Skeletal muscle cell (primary cell): ENCODE measurements at regions not wholly inside any gene's neighbourhood (a gene's known extent, or its start where the extent isn't known, plus 50 kb on each side); places are given as distances from the start of the nearest gene placed in this dataset.
"Not testable (repeated sequence)": the region's sequence is repeated elsewhere in the genome, so short reads cannot be mapped to it uniquely, and the experiment has no call there.

Experiments
- DNase-seq: peaks from one replicate; pipeline ENCODE4 v3.0.0-alpha.2; 2010; ENCODE audit warnings: low read depth
- H3K4me3 ChIP-seq: 2 replicates; pipeline ENCODE4 v1.5.1; 2011; ENCODE audit warnings: low read depth, mild to moderate bottlenecking, control low read depth, low read length, moderate library complexity

DNA sequence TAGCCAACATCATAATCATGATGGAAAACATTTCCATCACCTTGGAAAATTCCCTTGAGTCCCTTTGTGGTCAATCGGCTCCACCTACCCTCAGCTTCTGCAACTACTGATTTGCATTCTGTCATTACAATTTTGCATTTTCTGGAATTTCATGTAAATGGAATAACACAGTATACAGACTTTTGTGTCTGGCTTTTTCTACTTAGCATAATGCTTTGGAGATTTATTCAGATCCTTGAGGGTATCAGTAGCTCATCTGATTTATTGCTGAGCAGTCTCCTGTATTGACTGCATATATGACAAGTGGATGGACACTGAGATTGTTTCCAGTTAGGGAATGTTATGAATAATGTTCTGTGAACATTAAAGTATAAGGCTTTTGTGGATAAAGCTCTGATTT, 358.3 kb downstream of the USP25 start:
- DNase-seq: no peak
- no peak overlapping the region for H3K4me3 ChIP-seq

DNA sequence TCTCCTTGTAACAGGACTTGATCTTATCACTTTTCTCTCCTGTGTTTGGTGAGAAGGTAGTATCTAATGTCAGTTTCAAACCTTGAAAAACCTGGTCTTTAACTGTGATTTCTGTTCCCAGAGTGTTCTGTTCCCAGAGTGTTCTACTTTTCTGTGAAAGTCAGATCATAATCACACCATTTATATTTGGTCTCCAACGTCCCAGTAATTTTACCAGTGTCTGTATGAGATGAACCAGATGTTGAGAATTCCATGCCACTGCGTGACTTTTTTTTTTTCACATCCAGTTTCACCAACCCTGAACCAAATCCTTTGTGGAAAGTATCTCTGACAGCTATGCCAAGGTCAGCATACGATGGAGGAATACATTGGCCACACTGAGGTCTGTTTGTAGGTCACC, 365.2 kb downstream of the USP25 start:
- DNase-seq: no peak
- no peak overlapping the region for H3K4me3 ChIP-seq

DNA sequence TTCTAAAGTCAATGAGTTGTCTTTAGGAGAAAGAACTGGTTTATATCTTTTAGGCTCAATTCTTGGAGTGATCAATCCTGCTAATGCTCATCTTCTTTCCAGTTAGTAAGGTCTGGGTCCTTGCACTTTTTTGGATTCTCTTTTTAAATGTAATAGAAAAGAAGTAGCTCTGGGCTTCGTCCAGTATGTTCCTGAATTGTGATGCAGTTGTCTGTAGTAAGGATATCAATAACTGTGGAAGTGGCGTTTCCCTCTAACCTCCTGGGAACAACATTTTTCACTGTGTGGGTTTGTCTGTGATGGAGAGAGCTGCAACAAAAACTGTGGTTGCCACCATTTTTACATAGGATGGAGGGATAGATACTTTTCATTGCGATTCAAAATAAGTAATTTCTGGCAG, 367.2 kb downstream of the USP25 start:
- DNase-seq: no peak
- H3K4me3 ChIP-seq: no peak overlapping the region

DNA sequence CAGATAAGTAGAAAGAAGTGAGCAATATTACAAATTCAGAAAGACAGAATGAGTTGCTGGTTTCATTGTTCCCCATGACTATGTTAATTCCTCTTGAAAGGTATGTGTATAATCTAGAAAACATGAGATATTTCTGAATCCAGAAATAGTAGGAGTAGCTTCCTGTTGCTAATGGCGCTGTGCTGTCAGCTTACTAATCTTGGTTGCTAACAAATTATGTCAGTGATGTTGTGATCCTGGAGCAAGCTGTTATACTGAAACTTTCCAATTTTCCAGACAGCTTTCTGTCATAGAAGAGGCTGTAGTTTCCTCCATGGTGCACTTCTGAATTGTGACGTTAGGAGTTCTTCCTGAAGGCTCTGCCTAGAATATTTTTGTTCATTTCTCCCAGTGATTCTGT, 372.3 kb downstream of the USP25 start:
- DNase-seq: no peak

DNA sequence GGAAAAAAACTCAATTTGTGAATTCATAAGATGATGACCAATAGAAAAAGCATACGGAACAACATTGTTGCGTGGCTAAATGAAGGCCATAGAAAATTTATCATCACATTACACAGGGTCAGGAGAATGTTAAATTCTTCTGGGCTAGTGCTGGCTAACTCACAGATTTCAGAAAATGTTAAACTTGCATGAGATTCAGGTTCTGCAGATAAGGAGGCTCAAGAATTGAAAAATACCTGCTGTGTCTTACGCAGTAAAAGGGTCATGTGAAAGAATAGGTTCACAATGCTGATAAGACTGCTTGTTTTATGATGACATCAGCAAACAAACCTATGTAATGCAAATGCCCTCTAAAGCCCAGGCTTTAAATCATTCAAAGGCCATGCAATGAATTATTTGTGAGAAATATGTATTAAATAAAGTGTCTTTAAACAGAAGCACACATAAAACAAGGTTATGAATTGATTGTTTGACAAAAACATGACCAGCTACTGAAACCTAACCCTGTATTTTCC, 378.8 kb downstream of the USP25 start:
- DNase-seq: no peak
- H3K4me3 ChIP-seq: no peak overlapping the region

More for the DNA sequence above, 372.3 kb downstream of the USP25 start:
- no peak overlapping the region for H3K4me3 ChIP-seq

DNA sequence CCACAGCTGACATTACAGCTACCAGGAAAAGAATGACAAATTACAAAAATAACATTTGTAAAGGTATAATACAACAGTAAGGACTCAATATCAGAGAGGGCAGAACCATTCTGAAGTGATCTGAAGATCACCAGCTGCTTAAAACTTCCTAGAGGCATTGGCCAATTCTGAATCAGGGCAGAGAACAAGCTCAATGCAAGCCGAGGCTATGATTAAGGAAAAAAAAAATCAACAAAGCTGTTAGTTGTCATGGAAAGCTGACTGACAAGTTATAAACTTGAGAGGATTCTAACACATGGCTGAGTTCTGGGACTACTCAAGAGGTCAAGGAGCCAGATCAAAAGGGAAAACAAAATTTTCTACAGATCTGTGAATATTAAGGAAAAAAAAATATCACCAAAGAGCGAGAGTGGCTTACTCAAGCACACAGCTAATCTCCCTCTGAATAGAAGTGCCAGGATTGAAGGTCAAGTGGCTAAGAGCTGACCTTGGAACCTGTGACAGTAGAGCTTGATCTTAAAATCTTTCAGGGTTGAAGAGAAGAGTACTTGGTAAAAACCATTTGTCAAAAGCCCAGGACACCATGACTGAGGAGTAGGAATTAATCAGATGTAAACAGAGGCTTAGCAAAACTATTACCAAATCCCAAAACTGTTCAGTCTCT, 383.4 kb downstream of the USP25 start:
- DNase-seq: no peak
- no peak overlapping the region for H3K4me3 ChIP-seq

DNA sequence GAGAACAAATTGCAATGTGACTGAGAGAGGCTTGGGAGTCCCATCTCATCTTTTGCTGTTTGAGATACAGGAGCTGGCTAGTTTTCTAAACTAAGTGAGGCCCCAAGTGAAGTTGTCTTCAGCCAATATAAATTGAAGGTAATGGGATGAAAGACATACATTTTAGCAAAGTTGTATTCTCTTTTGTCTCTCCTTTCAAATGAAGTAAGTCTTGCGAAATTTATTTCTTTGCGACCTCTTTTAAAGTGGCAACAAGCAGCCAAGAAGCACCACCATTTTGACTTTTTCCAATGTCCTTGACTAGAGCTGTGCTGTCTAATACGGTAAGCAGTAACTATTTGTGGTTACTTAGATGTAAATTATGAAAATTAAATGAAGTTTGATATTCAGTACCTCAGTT, 385.7 kb downstream of the USP25 start:
- no peak overlapping the region for H3K4me3 ChIP-seq
- DNase-seq: no peak

DNA sequence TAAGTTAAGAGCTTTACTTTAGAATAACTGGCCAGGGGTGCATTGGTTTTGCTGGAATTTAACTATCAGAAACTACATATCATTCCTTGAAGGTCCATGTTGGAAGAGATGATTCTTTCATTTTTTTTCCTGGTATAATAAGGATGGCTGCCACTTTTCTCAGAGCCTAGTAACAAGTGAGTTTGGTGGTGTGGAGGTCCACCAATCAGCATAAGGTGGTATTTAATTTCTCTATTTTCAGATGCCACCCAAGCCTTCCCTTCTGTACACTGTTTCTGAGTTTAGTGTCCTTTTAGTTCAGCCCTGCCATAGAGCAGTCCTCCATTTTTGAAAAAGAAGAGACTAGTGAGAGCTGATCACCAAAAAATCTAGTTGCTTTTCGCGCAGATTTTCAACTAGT, 386.3 kb downstream of the USP25 start:
- DNase-seq: no peak
- H3K4me3 ChIP-seq: no peak overlapping the region

DNA sequence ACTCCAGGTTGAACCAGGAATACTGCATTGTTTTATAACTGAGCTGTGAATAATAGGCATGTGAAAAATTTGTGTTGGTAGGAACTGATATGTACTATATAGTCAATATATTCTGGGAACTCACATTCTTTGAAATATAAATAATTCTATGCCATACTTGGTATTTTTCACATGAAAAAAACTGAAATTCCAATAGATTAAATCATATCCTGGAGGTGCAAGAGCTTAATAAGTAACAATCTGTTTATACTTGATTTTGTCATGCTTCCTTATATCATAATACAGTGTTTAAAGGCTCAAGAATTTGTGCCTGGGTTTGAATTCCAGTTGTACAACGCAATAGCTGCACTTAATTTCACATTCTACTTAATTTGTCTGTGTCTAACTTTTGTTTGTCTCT, 387.0 kb downstream of the USP25 start:
- DNase-seq: peak; percentile 41
- H3K4me3 ChIP-seq: no peak overlapping the region

DNA sequence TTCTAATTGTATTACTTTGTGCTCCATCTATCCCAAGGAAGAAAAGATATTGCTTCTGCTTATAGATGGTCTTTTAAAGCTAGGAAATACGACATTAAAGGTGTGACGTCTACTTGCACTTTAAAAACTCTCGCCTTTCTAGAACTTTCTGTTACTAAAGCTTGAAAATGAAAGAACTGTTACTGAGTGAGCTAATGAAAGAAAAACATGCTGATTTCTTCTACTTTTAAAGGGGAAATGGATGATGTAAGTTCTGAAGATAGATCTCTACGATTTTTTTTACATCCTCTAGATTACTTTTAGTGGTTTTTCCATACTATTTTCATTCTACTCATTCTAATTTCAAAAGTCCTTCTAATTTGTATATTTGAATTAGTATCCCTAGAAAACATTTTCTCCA, 387.5 kb downstream of the USP25 start:
- DNase-seq: no peak
- H3K4me3 ChIP-seq: no peak overlapping the region

DNA sequence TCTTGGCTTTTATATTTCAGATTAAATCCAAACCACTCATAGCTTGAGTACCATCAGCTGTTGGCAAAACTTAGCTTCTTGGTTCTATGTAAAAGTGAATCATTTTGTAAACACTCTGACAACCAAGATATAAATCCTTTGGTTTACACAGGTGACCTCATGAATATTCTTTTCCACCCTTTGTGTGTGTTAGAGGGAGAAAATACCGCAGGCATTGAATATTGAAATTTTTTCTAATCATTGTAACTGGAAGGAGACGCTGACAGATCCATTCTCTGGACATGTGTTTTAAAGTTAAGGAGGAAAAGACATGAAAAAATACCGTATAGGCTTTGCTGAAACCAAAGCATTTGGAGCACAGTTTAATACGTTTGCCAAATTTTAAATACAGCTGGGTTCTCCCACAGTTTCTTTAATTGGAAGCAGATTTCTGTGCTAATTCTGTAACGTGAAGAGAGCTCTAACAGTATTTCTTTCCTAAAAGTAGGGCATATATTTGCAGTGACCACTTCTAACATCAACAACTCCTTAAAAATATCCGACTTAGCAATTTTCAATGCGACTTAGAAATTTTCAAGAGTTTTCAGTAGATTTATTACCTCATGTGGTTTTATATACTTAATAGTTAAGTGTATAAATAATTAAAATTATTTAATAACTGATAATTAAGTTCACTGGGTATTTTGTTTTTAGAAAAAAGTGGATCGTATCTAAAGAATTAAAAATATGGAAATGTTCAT, 388.2 kb downstream of the USP25 start:
- H3K4me3 ChIP-seq: no peak overlapping the region
- peak; percentile 84 for DNase-seq

DNA sequence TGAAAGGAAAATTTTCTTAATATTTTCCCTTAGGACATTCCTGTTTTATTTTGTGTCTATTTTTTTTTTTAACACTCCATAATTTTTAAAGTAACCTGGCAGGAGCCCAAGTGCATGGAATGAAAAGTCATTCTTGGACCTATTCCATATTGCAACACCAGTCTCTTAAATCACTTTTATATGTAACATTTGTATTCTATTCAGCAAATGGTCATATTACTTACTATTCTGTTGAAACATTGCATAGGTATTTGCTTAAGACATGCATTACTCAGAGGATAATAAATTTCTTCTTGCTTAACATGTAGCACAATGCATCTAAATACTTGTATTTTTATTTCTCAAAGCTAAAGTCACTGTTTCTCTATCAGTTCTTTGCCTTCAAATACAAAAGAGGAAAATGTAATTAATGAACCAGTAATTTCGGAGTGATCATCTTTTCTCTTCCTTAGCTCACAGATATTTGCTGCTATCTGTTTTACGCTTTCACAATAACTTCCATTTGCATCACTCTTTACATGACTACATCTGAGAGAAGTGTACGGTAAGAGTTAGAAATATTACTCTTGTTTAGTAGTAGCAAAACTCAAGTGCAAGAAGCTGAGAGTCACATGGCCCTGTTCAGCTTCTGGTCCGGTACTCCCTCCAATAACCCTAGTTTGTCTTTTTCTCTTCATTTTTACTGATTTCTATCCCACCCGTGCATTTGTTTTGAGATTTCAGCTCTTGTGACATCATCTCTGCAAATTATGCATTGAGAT, 394.8 kb downstream of the USP25 start:
- peak overlapping the region; percentile 15 for H3K4me3 ChIP-seq
- DNase-seq: peak; percentile 86

DNA sequence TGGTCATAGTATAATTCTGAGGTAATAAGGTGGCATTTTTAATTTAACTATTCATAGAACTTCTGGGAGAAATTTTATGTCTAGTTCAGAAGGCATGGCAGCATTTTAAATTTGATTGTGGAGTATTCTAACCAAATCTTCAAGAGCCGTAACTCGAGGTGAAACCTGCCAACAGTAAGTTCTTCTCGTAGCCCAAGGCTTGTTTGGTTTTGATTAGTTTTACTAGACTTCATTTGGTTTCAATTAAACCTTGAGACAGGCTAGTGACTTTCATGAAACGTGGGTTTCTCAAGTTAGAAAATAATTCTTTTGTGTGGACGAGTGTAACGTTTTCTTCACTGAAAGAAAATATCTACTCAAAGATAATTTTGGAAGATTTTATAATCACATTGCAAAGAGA, 395.5 kb downstream of the USP25 start:
- H3K4me3 ChIP-seq: peak overlapping the region; percentile 15
- DNase-seq: no peak

DNA sequence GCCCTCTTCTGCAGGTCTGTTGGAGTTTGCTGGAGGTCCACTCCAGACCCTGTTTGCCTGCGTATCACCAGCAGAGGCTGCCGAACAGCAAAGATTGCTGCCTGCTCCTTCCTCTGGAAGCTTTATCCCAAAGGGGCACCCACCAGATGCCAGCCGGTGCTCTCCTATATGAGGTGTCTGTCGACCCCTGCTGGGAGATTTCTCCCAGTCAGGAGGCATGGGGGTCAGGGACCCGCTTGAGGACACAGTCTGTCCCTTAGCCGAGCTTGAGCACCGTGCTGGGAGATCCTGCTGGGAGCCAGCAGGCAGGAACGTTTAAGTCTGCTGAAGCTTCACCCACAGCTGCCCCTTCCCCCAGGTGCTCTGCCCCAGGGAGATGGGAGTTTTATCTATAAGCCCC, 402.7 kb downstream of the USP25 start:
- not testable (repeated sequence) for H3K4me3 ChIP-seq, DNase-seq

DNA sequence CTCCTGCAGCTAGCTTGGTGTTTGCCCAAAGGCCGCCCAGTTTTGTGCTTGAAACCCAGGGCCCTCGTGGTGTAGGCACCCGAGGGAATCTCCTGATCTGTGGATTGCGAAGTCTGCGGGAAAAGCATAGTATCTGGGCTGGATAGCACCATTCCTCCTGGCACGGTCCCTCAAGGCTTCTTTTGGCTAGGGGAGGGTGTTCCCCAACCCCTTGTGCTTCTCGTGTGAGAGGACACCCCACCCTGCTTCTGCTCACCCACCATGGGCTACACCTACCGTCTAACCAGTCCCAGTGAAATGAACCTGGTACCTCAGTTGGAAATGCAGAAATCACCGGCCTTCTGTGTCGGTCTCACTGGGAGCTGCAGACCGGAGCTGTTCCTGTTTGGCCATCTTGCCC, 403.5 kb downstream of the USP25 start:
- no peak overlapping the region for H3K4me3 ChIP-seq
- no peak for DNase-seq

DNA sequence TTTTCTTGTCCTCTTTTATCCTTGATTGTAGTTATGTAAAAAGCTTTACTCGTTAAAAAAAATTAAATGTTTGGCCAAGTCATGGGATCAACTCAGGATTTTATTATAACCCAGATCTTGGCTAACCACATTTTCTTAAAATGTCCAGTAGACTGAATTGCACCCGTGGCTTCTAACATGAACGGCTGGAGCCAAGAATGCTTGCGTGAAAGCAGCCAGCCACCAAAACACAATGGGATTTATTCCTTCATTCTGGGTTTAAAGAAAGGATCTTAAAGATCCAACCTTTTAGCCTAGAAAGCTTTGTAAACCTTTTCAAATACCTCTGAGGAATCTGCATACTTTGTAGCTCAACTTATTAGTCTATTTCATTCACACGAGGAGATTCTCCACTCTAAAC, 404.4 kb downstream of the USP25 start:
- no peak overlapping the region for H3K4me3 ChIP-seq
- no peak for DNase-seq

DNA sequence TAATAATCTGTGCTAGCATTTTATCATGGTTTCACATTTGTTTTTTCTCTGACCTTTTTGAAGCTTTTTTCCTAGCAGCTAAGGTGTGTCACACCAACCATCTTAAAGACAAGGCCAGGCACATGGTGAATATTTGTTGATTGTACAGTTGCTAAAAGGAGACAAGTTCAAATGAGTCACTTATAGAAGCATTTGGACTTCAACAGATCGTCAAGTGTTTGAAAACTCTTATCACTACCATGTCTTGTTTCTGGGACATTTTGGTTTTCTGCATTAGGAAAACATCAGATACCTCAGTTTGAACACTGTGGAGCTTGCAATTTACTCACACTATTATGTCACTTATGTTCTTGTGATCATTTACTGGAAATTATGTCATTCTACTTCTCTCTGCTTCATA, 407.3 kb downstream of the USP25 start:
- H3K4me3 ChIP-seq: no peak overlapping the region
- no peak for DNase-seq

DNA sequence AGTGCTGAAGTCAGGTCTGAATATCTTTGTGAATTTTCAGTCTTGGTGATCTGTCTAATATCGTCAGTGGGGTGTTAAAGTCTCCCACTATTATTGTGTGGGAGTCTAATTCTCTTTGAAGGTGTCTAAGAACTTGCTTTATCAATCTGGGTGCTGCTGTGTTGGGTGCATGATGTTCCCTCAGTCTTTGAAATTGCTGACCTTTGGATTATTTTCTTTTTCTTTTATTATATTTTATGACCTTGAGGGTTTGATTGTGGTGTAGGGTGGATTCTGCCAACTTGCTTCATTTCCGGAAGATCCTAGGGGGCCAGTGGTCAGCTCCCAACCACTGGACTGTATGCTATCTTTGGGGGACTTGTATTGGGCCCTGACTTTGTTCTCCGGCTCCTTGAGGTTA, 415.3 kb downstream of the USP25 start:
- no peak for DNase-seq

DNA sequence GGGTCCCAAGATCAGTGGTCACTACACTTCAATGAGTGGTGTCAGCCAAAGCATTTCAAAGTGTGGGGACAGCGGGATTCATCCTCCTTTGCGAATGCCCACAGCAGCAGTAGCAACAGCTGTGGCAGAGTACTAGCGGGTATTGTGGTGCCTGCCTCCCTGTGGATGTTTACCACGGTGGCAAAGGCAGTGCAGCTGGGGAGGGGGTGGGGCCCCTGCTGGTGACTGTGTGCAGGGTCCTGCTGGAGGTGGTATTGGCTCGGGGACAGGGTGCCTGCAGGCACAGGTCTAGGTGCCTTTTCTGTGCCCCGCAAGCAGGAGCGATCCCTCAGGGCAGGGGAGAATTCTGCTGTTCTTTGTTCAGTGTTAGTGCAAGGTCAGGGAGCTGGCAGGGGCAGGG, 415.7 kb downstream of the USP25 start:
- no peak overlapping the region for H3K4me3 ChIP-seq
- DNase-seq: no peak

More for the DNA sequence above, 415.3 kb downstream of the USP25 start:
- no peak overlapping the region for H3K4me3 ChIP-seq

DNA sequence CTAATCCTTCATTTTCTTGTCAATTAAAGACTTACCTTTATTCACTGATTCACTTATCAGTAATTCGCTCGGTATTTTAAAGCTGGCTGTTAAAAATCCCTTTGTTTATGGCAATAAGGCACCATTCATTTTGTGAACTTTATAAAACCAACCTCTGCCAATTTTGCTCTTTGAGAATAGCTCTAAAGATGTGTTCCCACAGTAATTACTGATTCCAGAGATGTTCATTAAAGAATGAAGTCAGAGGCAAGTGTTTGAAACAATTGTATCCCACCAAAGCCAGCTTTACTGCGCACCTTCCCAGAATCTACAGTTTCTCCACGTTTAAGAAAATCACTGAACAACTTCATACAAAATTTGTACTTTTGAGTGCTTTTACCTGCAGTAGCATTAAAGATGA, 424.5 kb downstream of the USP25 start:
- H3K4me3 ChIP-seq: no peak overlapping the region
- DNase-seq: no peak
